Nucleus accumbens (tissue), 56 donors: ENCODE measurements at regions not wholly inside any gene's neighbourhood (a gene's known extent, or its start where the extent isn't known, plus 50 kb on each side); places are given as distances from the start of the nearest gene placed in this dataset.
A peak's percentile ranks its signal among the peaks of the same experiment; 100 is the strongest.

Experiments
- DNase-seq, 56 donors: peaks; one replicate each; lab custom pipeline; 2025; lab: John Stamatoyannopoulos, UW

DNA sequence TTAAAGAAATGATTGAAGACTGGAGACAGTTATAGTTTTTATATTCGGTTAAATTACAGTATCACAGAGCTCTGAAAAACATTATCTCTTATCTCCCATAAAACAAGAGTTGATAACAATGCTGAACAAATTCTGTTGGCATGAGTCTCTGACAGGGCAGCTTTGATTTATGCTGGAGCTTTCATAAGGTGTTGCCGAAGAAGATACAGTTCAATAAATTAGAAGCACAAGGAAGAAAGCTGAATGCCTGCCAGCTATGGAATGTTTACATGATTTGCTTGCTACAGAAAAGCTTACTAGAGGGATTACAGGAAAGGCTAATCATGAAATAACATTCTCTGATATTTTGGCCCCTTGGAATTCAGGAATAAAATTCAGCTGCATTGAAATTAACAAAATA is 431.9 kb upstream of the GJE1 start:
- DNase-seq: no peak

DNA sequence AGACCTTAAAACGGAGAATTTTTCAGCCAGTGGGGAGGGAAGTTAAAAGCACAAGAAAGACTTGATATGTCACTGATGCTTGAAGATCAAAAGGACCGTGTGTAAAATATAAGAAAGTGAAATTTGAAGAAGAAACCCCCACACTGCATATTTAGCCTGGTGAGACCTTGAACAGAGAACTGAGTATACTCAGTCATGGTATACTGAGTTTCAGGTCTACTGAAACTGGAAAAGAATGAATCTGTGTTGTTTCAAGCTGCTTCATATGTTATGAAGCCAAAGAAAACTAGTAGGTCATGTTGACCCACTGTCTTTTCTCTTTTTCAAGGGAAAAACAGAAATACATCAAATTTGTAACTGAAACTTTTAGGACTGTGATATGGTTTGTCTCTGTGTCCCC is 443.8 kb upstream of the GJE1 start:
- DNase-seq: no peak

DNA sequence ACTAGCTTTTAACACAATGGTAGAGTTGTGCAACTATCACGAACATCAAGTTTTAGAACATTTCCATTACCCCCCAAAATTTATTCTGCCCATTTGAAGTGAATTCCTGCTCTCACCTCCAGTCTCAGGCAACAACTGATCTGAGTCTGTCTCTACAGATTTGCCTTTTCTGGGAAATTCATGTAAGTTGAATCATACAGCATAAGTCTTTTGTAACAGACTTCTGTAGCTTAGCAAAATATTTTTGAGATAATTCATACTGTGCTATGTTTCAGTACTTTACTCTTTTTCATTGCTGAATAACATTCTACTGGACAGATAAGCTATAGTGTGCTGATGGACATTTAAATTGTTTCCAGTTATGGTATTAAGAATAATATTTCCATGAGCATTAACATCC is 447.3 kb upstream of the GJE1 start:
- DNase-seq: no peak

DNA sequence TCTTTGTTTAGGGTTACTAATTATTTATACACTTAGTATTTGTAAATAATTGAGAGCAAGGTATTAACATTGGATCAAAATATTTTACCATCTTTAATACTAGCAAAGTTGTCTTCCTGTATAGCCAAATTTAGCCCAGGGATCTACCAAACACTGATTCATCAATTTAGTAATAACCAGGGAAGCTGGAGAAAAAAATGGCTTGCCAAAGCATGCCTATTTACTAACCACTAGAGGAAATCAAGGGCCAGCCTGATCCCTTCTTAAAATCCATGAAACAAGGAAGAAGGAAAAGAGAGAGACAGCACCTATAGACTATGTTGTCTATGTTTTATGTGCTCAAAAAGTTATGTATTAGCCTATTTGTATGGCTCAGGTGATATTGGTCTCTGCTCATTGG is 450.3 kb upstream of the GJE1 start:
- DNase-seq: no peak

DNA sequence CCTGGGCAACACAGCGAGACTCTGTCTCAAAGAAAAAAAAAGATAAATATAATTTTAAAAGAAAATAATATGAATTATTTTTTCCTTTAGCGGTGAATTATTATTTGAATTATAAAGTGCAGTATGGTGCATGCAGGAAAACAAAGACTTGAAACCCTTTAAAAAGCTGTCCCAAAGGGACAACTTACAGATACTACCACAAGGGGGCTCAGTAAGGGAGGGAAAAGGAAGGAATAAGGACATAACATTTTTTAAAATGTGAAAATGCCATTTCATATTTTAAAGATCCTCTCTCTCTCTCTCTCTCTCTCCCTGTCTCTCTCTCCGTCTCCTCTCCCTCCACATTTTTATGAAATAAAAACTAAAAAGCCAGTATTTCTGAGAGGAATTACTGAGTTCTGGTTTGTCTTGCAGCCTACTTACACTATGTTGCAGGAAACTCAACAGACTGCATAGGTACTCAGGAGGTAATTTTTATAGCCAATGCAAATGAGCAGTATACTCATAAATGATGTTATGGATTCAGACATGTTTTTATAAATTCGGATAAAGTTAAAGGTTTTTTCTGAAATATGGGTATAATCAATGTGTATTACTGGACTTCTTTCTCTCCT is 455.0 kb upstream of the GJE1 start:
- no peak for DNase-seq

DNA sequence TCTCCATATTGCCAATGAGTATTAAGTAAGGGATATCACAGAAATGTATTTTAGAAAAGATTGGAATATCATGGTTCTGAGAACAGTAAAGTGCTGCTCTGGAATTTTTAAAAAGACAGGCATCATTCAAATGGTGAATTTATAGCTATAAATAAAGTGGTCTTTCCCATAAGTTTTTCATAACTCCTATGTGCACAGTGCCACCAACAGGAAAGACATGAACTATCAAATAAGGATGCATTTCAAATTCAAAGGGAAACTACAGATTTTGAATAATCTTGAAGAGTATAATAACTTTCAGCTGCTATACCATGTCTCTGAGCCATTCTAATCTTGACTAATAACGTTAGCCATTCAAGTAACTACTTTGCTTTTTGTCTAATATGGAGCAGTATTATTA is 456.8 kb upstream of the GJE1 start:
- DNase-seq: no peak

DNA sequence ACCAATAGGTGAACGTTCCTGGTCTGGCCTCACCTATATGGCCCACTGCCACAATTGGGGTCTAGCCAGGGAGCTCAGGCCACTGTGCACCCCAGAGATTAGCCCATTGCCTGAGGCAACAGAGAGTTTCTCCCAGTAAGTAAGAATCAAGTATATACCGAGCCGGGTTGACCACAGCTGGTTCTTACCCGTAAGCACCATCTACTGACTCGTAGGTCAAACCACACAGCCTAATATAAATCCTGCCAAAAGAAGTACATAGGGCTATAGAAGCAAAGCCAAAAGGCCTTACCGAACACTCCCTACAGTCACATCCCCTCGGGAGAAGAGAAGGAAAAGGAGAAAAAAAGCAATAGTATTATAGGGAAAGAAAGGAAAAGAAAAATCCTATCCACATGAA is 463.6 kb upstream of the GJE1 start:
- DNase-seq: no peak

DNA sequence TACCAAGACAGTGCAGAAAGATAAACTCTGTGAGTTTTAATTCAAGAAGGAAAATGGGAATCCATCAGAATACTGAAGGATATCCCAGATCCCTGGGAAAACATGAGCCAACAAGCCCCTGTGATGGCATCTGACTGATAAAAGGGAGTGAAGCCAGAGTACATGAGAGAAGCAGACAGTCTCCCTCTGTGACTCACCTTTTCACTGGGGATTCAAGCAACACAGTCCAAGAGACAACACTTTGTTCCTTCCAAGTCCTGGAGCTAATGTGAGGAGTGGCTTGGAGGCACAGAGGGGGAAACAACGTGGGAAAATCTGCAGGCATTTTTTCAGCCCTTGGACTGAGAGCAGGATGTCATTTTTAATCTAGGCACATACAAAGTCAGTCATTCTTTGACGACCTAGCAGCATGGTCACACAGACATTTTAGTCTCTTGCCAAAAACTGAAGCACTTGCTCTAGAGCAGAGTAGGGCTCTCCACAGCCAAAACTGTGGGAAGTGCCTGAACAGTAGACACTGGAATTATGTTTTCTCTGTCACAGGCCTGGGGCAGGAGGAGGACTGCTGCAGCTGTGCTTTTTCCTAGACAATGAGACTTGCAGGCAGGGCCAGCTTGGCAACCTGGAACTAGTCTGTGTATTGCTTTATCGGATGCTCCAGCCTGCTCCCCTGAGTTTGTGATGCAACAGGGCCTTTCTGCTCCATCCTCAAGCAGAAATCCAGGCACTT is 465.0 kb upstream of the GJE1 start:
- DNase-seq: peak in 2 of 56 donors; percentile 1

DNA sequence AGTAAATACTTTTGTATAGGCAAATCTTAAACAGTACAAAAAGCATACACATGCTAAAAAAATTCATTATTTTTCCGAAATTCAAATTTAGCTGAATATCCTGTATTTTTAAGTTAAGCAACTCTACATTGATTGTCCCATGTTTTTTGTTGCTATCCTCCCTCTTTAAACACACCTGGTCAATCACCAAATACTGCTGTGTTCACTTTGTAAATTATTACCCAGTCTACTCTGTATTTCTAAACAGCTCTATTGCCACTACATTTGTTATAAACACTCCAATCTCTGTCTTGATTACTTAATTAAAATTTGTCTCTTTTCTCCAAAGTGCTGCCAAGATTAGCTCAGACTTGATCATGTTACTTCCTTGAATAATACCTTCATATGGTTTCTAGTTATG is 466.5 kb upstream of the GJE1 start:
- DNase-seq: no peak

DNA sequence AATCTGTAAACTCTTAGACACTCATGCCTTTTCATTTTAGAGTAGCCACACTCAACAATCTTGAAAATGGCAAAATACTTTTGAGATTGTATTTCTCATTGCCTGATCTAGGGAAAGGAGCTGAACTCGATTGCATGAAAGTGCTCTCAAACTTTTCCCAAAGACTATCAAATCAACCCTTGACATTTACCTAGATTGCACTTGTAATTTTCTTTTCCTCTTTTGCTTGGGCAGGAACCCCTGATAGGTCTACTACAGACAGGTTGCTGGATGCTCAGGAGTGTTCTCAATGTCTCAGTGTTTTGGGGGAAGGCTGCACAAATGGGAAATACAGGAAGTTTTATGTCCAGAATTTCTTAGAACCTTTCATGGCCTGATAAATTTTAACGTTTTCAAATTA is 468.0 kb upstream of the GJE1 start:
- no peak for DNase-seq

DNA sequence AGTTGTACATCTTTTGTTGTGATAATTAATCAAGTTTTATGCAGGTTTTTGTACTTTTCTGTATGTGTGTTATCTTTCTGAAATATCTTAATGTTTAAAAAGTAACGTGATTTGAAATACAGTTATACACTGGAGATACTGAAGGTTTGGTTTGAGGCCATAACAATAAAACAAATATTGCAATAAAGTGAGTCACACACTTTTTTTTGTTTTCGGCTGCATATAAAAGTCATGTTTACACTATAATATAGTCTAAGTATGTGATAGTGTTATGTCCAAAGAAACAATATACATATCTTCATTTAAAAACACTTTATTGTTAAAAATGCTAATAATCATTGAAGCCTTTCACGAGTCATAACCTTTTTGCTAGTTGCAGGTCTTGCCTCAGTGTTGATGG is 473.1 kb upstream of the GJE1 start:
- DNase-seq: no peak

DNA sequence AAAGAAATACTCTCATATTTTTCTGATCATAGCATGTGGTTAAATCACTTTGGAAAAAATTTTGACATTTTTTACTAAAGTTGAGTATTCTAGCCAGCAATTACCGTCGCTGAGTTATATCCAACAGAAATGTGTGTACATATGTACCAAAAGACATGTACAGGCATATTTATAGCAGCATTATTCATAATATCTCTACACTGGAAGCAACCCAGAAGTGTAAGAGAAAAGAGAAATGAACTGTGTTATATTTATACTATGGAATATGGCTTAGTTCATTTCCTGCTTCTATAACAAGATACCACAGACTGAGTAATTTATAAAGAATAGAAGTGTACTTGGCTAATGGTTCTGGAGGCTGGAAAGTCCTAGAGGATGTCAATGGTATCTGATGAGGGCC is 474.0 kb upstream of the GJE1 start:
- no peak for DNase-seq

DNA sequence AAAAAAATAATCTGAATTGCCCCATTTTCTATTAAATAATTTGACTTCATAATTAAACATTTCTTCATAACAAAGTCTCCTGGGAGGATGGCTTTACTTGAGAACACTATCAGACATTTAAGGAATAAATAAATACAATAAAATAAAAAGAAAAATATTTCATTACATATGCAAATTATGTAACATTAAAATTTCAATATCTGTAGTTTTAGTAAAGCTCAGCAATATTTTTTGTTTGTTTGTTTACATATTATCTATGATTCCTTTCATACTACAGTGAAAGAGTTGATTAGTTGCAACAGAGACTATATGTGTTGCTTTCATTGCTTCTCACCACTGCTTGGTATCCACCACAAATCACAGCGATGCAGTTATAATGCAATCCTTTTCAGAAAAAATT is 474.9 kb upstream of the GJE1 start:
- DNase-seq: no peak

DNA sequence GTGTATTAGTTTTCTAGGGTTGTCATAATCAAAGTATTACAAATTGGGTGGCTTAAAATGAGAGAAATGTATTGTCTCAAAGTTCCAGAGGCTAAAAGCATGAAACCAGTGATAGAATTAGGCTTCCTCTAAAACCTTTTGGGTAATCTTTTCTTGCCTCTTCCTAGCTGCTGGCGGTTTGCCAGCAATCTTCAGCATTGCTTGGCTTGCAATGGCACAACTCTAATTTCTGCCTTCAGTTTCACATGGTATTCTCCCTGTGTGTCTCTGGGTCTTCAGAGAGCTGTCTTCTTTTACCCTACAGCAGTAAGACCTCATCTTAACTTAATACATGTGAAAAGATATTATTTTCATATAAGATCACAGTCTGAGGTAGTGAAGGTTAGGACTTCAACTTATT is 479.1 kb upstream of the GJE1 start:
- no peak for DNase-seq

DNA sequence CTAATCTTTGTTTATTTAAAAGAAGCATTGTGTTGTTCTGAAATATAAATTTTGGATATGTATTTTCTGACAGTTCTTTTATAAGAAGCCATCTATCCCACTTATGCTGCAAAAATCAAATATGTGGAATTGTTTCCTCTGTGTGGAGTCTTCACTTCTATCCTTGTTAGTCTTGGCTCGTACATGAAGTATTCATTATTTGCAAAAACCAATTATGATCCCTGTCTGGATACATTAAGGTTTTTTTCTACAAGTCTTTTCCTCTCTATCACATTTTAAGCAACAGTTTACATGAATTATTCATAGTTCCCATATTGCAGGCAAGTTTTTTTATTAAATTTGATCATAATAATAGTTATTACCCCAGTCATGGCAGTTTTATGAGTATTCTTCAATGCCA is 490.8 kb upstream of the GJE1 start:
- no peak for DNase-seq

DNA sequence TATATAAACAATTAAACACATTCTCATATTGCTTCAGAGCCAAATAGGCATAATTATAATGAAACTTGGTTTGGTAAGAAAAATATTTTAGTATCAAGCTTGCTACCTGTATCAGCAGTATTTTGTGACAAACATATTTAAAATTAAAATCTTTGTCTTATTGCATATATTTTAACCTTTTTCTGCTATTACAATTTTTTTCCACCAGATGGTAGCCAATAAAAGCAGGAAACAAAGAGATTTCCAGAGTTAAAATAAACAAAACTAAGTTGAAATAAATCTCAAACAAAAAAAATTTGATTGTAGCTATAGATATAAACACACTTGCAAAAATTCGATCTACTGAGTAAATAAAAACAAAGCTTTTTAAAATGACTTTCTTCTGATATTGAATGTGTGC is 491.3 kb upstream of the GJE1 start:
- no peak for DNase-seq

DNA sequence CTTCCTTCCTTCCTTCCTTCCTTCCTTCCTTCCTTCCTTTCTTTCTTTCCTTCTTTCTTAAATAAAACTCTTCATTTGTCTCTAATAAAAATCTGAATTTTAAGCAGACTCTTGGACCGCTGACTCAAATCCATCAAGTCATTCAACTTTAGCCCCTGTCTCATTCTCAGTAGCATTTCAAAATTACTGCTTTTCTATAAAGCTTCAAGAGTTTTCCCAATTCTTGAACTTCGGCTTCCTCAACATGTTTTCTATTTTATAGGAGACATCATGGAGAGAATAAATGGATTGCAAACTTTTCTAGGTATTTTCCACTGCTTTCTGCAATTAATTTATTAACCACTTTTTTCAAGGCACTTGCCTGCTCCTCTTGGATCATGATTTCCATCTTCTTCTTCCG is 497.1 kb upstream of the GJE1 start:
- DNase-seq: no peak

DNA sequence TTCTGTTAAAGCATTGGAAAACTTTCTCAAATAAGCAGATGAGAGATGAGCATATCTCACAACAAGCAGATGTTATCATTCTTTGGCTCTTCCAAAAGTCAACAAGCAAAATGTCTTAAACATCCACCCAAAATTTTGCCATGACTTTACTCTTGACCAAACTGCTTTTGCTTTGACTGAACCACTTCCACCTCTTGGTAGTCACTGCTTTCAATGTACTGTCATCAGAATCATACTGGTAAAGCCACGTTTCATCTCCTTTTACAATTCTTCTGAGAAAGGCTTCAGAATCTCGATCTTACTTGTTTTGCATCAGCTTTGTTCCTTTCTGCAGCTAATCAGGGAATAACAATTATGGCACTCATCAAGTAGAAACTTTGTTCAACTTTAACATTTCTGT is 498.5 kb upstream of the GJE1 start:
- no peak for DNase-seq

DNA sequence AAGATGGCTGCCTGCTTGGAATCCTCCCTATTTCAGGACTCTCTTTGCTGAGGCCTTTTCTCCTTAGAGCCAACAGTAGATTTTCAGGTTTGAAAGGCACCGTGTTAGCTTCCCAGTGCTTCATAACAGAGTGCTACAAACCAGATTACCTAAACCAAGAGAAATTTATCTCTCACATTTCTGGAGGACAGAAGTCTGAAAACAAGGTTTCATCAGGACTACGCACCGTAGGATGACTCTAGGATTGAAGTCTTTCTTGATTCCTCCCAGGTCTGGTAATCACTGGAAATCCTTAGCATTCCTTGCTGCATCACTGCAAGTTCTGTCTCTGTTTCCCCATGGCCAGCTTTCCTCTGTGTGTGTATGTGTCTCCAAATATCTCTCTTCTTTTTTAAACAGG is 508.4 kb upstream of the GJE1 start:
- no peak for DNase-seq

DNA sequence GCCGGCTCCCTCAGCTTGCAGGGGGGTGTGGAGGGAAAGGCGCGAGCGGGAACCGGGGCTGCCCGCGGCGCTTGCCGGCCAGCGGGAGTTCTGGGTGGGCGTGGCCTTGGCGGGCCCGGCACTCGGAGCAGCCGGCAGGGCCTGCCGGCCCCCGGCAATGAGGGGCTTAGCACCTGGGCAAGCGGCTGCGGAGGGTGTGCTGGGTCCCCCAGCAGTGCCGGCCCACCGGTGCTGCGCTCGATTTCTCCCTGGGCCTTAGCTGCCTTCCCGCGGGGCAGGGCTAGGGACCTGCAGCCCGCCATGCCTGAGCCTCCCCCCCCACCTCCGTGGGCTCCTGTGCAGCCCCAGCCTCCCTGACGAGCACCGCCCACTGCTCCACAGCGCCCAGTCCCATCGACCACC is 514.5 kb upstream of the GJE1 start:
- DNase-seq: no peak

DNA sequence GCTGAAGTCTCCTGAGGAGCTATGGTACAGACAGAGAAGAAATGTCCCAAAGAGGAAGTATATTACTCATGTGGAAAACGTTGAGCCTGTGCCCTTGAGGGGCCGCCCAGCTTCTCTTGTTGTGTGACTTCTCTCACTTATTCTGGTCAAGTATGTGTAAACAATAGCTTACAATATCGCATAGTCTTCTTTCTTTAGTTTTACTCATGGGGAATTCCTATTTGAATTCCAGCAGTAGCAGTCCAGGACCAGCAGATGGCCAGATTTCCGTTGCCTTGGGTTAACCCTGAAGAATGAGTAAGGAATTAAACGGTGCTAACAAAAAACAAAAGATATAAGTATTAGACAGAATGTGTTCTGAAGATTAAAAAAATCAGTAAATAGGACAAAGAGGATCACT is 522.0 kb upstream of the GJE1 start:
- no peak for DNase-seq

DNA sequence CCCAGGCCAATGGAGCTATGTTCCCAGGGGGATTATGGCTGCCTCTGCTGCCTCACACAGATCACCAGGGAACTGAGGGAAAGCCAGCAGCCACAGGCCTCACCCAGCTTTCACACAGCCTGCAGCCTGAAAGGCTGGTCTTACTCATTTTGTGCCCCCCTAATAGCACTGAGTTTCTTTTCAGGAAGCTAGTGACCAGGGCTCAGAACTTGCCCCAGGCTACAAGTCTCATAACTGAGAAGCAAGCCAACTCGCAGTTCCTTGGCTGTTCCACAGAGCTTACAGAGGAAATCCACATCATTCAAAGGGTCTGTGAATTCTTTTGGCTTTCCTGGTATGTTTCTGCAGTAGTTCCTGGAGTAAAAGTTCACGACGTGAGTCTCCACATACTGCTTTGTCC is 524.8 kb upstream of the GJE1 start:
- no peak for DNase-seq

DNA sequence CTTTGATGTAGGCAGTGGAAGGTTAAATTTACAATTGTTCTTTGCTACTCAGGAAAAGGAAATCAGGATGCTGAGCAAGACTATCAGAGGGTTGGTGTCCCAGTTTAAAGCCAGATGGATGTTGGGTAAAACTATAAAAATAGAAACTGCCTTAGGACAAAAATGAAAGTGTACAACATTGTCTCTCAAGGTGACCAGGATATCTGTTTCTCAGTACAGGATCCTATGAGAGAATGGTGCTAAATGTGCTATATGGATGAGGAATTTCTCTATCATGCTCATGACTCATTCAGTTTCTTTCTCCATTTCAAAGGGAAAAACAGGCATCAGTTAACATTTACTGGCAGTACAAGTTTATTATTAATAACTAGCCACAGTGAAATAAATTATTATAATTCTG is 534.2 kb upstream of the GJE1 start:
- no peak for DNase-seq
